ENCODE measurements at regions not wholly inside any gene's neighbourhood (a gene's known extent, or its start where the extent isn't known, plus 50 kb on each side); places are given as distances from the start of the nearest gene placed in this dataset.

DNA sequence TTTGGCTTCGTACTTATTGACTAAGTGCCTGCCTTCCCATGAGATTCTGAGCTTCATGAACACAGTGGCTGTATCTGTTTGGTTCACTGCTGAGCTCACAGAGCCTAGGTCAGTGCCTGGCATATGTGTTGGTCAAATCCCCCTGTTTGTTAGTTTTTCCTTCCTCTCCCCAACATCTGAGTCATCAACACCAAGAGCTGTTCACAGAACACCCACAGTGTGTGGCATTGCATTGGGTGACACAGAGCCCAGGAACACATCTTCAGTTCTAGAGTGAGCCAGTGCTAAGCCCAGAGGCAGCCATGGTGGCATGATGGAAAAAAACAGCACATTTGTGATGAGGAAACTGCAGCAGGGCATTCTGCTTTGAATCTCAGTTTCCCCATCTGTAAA is 294.6 kb downstream of the SEC61B start:
- no peak for DNase-seq (ENCODE audit: low read depth in 1 of 2, low spot score in 1 of 2)
- Histone ChIP-seq H3K9me3 (ENCODE audit: low read depth) (no peaks in the 10 kb centered on the region), H3K4me1 (ENCODE audit: low read depth) (no peaks in the 10 kb centered on the region), H3K4me3 (no peak overlapping the region), H3K36me3 (no peaks in the 10 kb centered on the region), H3K27ac (no peak overlapping the region), H3K27me3 (no peaks in the 10 kb centered on the region)
- TF ChIP-seq, protein P1, sequence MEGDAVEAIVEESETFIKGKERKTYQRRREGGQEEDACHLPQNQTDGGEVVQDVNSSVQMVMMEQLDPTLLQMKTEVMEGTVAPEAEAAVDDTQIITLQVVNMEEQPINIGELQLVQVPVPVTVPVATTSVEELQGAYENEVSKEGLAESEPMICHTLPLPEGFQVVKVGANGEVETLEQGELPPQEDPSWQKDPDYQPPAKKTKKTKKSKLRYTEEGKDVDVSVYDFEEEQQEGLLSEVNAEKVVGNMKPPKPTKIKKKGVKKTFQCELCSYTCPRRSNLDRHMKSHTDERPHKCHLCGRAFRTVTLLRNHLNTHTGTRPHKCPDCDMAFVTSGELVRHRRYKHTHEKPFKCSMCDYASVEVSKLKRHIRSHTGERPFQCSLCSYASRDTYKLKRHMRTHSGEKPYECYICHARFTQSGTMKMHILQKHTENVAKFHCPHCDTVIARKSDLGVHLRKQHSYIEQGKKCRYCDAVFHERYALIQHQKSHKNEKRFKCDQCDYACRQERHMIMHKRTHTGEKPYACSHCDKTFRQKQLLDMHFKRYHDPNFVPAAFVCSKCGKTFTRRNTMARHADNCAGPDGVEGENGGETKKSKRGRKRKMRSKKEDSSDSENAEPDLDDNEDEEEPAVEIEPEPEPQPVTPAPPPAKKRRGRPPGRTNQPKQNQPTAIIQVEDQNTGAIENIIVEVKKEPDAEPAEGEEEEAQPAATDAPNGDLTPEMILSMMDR (IDR thresholded peaks at IDR 0.05; ENCODE audit: low read depth, low read length), result no peak

GRCh38 chr9:99523838-99524237 is 297.8 kb upstream of the NR4A3 start:
- no peaks in the 10 kb centered on the region for H3K36me3 ChIP-seq
- no peak for DNase-seq (ENCODE audit: low read depth in 1 of 2, low spot score in 1 of 2)
- H3K27me3 ChIP-seq, result no peaks in the 10 kb centered on the region
- no peaks in the 10 kb centered on the region for H3K4me1 ChIP-seq (ENCODE audit: low read depth)
- no peak overlapping the region for H3K4me3 ChIP-seq
- no peak overlapping the region for H3K27ac ChIP-seq
- TF ChIP-seq, protein P1 (IDR thresholded peaks at IDR 0.05; ENCODE audit: low read depth, low read length), result no peak
- no peaks in the 10 kb centered on the region for H3K9me3 ChIP-seq (ENCODE audit: low read depth)

- Histone ChIP-seq H3K27me3 (no peaks in the 10 kb centered on the region), H3K4me1 (ENCODE audit: low read depth) (no peaks in the 10 kb centered on the region), H3K36me3 (no peaks in the 10 kb centered on the region), H3K4me3 (no peak overlapping the region), H3K27ac (no peak overlapping the region), H3K9me3 (ENCODE audit: low read depth) (no peaks in the 10 kb centered on the region)
- no peak for DNase-seq (ENCODE audit: low read depth in 1 of 2, low spot score in 1 of 2)
- TF ChIP-seq, protein P1 (IDR thresholded peaks at IDR 0.05; ENCODE audit: low read depth, low read length), result no peak
Observed at GRCh38 chr9:99531313-99531712, 290.4 kb upstream of the NR4A3 start.

DNA sequence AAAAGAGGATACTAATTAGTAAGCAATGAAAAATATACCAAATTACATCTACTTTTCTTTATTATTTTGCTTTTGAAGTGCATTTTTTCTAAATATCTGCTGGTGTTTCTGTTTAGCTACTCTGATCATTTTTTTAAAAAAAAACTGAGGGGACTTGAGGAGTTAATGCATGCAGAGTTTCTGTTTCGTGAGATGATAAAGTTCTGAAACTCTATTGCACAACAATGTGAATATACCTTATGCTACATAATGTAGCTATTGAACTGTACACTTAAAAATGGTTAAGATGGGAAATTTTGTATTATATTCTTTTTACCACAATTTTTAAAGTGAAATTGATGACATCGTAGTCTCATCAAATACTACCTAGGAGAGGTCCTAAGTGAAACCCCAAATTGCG is 288.3 kb upstream of the NR4A3 start:
- Histone ChIP-seq H3K27ac (no peak overlapping the region), H3K4me3 (no peak overlapping the region), H3K36me3 (no peaks in the 10 kb centered on the region), H3K4me1 (ENCODE audit: low read depth) (no peaks in the 10 kb centered on the region), H3K9me3 (ENCODE audit: low read depth) (no peaks in the 10 kb centered on the region), H3K27me3 (no peaks in the 10 kb centered on the region)
- TF ChIP-seq, protein P1 (IDR thresholded peaks at IDR 0.05; ENCODE audit: low read depth, low read length), result no peak
- no peak for DNase-seq (ENCODE audit: low read depth in 1 of 2, low spot score in 1 of 2)

DNA sequence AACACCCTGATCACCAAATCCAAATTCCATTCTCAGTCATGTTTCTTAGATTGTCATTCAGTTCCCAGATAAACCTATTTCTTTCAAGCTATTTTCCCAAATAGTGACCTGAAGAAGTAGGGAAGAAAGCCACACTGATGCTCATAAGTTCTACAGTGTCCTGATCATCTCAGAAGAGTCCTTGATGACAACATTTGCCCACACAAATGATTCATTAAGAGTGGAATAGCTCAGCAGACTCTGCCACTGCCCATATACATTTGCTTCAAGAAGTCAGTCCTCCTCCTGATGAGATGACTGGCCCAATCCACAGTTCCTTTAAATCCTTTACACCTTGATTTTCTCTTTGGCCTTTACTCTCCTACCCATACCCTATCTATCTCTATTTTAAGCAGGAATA is 283.7 kb upstream of the NR4A3 start:
- TF ChIP-seq, protein P1 (IDR thresholded peaks at IDR 0.05; ENCODE audit: low read depth, low read length), result no peak
- Histone ChIP-seq H3K4me1 (ENCODE audit: low read depth) (no peaks in the 10 kb centered on the region), H3K27ac (no peak overlapping the region), H3K36me3 (no peaks in the 10 kb centered on the region), H3K9me3 (ENCODE audit: low read depth) (no peaks in the 10 kb centered on the region), H3K27me3 (no peaks in the 10 kb centered on the region), H3K4me3 (no peak overlapping the region)
- no peak for DNase-seq (ENCODE audit: low read depth in 1 of 2, low spot score in 1 of 2)

DNA sequence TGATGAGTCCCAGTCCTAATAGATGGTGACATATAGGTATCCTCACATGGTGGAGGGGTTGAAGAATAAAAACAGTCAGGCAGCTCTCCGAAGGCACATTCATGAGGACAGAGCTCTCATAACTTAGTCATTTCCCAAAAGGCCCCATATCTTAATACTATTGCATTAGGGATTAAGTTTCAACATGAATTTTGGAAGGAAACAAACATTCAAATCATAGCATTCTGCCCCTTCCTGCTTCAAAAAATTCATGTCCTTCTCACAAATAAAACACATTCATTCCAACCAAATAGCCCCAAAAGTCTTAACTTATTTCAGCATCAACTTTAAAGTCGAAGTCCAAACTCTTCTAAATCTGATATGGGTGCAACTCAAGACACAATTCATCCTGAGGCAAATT is 277.2 kb upstream of the NR4A3 start:
- Histone ChIP-seq H3K4me3 (no peak overlapping the region), H3K9me3 (ENCODE audit: low read depth) (no peaks in the 10 kb centered on the region), H3K27ac (no peak overlapping the region), H3K4me1 (ENCODE audit: low read depth) (no peaks in the 10 kb centered on the region), H3K36me3 (no peaks in the 10 kb centered on the region), H3K27me3 (no peaks in the 10 kb centered on the region)
- no peak for DNase-seq (ENCODE audit: low read depth in 1 of 2, low spot score in 1 of 2)
- TF ChIP-seq, protein P1 (IDR thresholded peaks at IDR 0.05; ENCODE audit: low read depth, low read length), result no peak
